ENCODE measurements at regions not wholly inside any gene's neighbourhood (a gene's known extent, or its start where the extent isn't known, plus 50 kb on each side); places are given as distances from the start of the nearest gene placed in this dataset.

- TF ChIP-seq CTCF (IDR thresholded peaks at IDR 0.05) (no peak), POLR2A (IDR thresholded peaks at IDR 0.05) (no peak)
Observed at GRCh38 chr12:126404293-126404881, 1339.2 kb downstream of the AACS start.

Data from adrenal gland (tissue), 5 donors.